HG02571 (cell line): ENCODE measurements at regions not wholly inside any gene's neighbourhood (a gene's known extent, or its start where the extent isn't known, plus 50 kb on each side); places are given as distances from the start of the nearest gene placed in this dataset.

Experiments used
- ATAC-seq: cut with Tn5 transposase; IDR thresholded peaks from one replicate; pipeline ENCODE4 v1.9.1; 2021; ENCODE audit warnings: mild to moderate bottlenecking, moderate library complexity; ENCODE audit not compliant: unreplicated experiment

DNA sequence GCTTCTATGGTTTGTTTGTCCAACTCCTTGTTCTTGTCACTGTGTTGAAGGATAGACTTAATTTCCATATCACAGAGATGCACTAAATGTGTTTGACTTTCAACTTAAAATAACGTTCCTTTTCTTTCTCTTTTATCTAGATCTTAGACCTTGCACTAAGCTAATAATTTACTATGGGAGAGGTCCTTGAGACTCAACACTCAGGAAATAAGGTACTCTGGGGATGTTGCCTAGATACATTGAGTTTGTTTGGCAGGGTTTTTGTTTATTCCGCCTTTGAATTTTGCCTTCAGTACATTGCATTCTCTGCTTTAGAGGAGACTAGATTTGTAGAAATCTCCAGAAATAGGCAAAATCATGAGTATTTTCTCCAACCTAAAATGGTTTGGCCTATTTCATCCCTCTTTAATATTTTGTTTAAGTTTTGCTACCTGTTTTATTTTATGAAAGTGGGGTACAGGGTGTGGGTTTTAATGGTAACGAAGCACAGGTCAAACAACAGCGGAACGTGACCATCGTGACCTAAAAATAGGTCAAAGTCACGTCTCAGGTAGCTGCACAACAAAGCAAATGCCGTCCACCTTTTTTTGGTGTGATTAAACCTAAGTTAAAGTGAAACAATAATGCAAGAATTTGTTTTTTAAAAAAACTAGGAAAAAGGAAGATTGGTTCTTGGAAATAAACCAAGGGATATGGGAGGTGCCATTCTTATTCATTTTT lies 115.3 kb upstream of the CPSF6 start:
- ATAC-seq = no peak

DNA sequence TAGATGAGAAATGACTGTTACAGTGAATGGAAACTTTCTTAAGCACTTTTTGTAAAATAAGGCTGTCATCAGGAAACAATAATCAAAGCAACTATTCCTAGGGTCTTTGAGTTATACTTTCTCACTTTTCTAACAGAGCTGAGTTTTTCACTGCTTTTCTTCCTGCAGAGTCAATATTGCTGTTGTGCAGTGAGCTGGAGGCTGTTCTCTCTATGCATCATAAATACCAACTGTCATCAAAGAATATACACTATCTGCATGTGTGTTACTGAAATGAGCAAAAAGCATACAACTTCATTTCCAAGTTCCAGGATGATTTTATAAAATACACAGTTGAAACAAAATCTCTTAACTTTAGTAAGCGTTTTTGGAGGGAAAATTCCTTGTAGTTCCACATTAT lies 110.4 kb upstream of the CPSF6 start:
- ATAC-seq = no peak

DNA sequence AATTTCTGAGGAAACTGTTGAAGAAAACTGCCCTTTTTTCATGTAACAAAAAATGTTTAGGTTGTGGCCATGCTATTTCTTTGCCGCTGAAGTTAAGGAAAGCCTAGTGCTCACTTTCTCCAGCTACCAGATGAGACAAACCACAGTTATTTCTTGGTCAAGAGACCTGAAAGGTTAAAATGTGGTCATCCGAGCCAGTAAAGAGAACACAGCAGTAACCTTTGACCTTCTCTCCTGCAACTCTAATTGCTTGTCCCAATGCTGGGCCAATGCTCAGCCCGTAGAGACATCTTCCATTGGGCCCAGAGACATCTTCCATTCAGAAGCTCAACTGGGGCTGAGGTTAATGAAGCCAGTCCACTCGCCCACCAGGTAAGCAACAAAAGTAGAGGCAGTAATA lies 109.8 kb upstream of the CPSF6 start:
- no peak for ATAC-seq

DNA sequence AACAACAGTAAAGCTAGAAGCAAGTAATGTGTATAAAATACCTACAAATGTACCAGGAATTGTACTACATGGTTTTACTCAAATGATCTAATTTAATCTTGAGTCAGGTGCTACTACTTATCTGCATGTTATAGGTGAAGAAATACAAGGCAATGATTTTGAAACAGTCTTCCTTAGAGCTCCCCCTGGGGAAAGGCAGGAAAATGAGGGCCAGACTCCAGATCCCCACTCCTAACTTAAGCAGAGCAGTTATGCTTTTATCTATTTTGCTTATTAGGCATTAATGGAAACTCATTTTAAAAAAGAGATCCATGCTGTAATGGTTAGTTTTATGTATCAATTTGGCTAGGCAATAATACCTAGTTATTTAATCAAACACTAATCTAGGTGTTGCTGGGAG lies 109.3 kb upstream of the CPSF6 start:
- no peak for ATAC-seq

DNA sequence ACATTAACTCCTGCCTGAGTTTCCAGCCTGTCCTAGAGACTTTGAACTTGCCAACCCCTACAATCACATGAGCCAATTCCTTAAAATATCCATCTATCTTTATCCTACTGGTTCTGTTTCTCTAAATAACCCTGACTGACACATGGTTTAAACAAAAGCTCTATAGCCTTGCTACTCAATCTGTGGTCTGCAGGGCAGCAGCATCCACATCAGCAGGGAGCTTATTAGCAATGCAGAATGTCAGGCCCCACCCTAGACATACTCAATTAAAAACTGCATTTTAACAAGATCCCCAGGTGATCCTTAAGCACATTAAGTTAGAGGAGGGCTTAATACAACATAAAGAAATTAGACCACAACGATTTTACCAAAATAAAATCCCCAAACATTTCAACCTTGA lies 108.3 kb upstream of the CPSF6 start:
- ATAC-seq = no peak

DNA sequence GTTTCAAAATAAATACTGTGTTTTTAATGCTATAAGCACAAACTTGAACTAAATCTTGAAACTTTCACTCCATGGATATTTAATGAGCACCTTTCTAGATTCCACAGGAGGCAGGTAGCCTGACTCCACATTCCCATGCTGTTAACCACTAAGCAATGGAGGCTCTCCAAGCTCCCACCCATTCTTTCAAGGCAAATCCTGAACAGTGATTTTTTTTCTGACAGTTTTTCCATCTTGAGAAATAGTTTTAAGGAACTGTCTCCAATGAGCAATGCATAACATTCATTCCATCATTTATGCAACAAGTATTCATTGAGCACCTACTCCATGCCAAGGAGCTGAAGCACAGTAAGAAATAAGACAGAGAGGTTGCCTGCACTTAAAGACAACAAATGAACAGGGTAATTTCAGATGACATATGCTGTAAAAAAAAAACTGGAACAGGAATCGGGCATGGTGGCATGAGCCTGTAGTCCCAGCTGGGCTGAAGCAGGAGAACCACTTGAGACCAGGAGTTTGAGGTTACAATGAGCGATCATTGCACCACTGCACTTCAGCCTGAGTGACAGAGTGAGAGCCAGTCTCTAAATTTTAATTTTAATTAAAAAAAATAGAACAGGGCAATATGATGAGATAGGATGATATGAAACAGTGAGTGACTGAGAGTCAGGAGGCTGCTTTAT lies 102.3 kb upstream of the CPSF6 start:
- no peak for ATAC-seq

DNA sequence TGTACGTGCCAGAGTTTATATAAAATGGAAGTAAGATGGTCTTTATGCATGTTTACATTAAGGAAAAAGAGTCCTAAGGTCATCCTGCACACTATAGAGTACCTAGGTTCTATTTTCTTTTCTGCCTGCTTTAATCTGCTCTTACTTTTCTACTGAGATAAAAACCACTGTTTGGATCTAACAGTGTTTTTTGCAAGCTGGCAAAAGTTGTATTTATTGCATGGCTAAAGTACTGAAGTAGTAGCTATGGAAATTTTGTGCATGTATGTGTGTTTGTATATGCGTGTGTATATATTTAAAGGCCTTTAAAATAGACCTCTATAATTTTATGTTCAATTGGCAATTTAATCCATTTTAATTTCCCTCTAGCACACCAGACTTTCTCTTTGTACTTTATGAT lies 98.3 kb upstream of the CPSF6 start:
- no peak for ATAC-seq

- ATAC-seq = no peak
Observed at GRCh38 chr12:69149270-69149669, 90.1 kb upstream of the CPSF6 start.

- no peak for ATAC-seq
Observed at GRCh38 chr12:69150083-69150795, 89.1 kb upstream of the CPSF6 start.

DNA sequence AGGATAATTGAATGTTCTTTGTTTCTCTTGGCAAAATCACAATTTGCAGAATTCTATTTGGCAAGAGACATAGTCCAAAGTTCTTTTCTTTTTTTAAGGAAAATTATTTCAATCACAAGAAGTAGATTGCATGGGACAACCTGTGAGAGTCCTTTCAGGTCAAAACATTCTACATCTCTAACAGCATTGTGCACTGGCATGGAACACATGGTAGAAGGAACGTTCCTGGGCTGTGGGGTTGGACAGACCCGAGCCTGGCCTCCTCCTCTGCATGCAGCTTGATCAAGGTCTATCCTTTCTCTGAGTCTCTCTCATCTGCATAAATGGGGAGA lies 88.6 kb upstream of the CPSF6 start:
- no peak for ATAC-seq

- no peak for ATAC-seq
Observed at GRCh38 chr12:69151254-69151764, 88.1 kb upstream of the CPSF6 start.

DNA sequence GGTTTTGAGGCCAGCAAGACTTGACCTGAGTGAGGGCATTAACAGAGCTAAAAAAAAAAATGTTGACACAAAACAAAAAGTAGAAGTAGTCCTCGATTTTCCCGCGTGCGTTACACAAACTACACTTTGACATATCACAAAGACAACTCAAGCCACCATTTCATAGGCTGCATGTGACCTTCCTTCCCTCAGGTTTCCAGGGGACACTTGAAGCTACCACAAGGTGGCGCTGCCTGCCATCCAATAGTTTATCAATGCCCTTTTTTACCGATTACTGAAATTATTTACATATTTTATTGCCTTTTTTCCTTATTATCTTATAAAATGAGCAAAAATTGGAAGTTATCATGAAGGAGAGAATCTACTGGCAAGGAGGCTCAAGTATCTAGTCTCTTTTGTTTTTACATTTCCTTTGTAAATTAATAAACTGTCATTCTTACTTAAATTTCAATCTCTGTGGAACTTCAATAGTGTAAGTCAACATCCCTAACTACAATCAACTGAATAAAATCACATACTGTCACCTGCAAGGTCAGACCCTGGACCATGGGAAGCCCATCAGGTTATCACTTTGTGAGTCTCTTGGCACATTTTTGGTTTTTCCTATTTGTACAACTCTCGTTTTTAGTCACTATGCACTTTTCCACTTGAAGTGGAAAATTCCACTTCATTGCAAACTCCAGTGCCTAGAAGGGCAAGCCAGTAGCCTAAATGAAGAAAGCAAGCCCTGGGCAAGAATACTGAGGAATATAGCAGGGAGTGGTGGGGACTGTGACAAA lies 84.6 kb upstream of the CPSF6 start:
- no peak for ATAC-seq

GRCh38 chr12:69157023-69157655 lies 82.2 kb upstream of the CPSF6 start:
- peak; percentile 97 for ATAC-seq

DNA sequence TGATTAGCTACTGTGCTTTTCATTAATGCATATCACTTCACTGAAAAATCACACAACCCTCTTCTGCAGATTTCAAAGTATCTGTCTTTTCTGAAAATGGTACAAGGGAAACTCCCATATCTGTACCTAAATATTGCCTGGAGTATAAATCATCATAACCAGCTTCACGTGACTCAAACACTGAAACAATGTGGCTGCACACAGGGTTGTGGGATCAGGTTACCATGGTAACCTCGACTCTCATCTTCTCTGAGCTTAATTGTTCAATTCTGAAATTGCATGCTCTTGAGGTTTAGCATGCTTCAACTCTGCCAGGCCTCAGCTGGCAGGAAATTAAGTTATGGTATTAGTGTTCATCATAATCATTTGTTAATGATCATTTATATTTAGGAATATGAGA lies 77.5 kb upstream of the CPSF6 start:
- no peak for ATAC-seq

DNA sequence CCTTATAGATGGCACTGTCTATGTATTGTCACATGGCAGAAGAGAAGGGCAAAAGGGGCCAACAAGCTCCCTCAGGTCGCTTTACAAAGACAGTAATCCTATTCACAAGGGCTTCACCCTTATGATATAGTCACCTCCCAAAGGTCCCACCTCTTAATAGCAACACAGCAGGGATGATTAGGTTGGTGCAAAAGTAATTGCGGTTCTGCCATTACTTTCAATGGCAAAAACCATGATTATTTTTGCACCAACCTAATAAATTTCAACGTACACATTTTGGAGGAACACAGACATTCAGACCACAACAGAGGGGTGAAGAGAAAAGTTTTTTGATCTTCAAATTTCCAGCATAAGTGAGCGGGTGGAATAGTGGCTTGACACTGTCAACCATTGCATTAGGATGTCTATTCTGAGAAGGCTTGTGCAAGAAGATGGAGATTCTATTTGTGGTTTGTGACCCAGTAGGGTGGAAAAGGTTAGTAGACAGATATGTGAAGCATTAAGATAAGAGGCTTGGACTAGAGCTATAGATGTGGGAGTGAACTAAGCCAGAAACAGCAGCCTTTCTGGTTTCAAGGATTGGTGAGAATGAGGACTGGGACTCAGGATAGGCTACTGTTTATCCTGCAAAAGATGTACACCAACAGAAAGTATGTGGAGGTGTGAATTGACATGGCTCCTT lies 75.5 kb upstream of the CPSF6 start:
- ATAC-seq = no peak

DNA sequence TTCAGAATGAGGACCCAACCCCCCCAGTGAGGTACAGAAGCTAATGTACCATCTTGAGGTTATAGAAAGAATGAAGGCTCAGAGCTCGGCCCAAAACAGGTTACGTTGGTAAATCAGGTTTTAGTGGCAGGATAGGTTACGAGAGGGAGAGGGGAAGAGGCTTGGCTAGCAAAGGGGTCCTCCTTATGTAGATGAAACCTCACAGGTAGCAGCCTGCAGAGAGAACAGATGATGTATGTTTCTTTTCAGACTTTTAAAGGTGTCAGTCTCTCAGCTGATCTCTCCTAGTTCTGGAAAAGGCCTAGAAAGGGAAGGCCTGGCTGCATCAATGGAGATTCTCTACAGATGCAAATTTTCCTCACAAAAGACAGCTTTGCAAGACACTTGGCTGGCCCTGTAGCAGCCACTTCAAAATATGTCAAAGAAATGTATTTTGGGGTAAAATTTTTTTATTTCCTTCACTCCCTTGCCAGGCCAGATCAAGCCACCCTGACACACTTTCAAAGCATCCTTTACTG lies 71.7 kb upstream of the CPSF6 start:
- ATAC-seq = no peak

GRCh38 chr12:69168363-69168762 lies 71.0 kb upstream of the CPSF6 start:
- ATAC-seq = no peak

- no peak for ATAC-seq
Observed at GRCh38 chr12:69168828-69169227, 70.5 kb upstream of the CPSF6 start.

DNA sequence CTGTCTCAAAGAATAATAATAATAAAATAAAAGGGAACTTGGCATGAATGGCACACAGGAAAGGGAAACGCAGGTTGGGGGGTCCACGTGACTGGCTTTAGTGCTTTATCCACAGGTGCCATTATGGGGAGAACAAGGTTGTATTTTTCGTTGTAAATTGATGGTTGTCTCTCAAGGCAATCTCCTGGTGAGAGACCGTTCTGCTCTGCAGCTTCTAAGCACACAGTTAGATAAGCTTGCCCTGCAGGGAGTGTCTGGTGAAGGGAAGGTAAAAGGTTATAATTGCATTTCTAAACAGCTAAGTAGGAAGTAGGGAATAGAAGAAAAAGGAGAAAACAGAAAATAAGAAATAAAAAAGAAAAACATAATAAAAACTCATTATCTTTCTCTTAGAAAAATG lies 69.1 kb upstream of the CPSF6 start:
- no peak for ATAC-seq

DNA sequence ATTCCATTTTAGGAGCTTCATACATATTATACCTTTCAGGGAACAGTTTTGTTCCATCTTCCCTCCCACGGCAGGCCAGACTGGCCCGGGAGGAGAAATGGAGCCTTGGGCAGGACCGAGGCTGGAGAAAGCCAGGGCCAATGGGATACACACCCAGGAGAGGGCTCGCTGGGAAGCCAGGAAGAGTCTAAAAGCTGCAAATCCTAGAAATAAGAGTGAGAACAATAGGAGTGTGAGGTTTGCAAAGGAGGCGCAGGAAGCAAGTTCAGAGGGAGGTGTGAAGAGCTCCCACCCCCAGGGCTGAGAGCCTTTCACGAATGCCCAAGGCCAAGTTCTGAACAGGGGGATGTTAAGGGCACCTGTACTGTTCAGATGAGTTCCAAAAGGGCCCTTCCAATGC lies 67.5 kb upstream of the CPSF6 start:
- no peak for ATAC-seq
